H1 (cell line): ENCODE measurements at regions not wholly inside any gene's neighbourhood (a gene's known extent, or its start where the extent isn't known, plus 50 kb on each side); places are given as distances from the start of the nearest gene placed in this dataset.
A peak's percentile ranks its signal among the peaks of the same experiment; 100 is the strongest.

Source experiments
- CTCF ChIA-PET: fragments of 300-600 bp; sonication (Branson Sonifier 250); formaldehyde crosslinking; loops from one replicate; lab custom pipeline; 2021; ENCODE audit not compliant: partially characterized antibody; lab: Charles Lee
- POLR2A ChIA-PET: fragments of 300-600 bp; sonication (Branson Sonifier 250); formaldehyde crosslinking; loops from one replicate; lab custom pipeline; 2021; ENCODE audit warnings: inconsistent platforms; ENCODE audit not compliant: partially characterized antibody; lab: Charles Lee
- DNase-seq, 2 experiments: peaks; one replicate each; pipeline versions ENCODE4 v3.0.0 to v3.0.0-alpha.2; 2010 to 2022; ENCODE audit warnings: low spot score in 2 of 2, low read depth in 1 of 2, mixed read lengths in 1 of 2
- FAIRE-seq: peaks from 2 replicates; lab custom pipeline; 2011; peaks lifted over from hg19 to GRCh38; lab: Jason Lieb, UNC
- H2AFZ ChIP-seq: 2 replicates; pipeline ENCODE4 v1.8.1; 2012; ENCODE audit warnings: low read length, inconsistent platforms
- H2AK5ac ChIP-seq: 2 replicates; pipeline ENCODE4 v1.6.1; 2013; ENCODE audit warnings: low read depth, low read length
- H2BK120ac ChIP-seq: replicated peaks from 2 replicates; pipeline ENCODE3; 2013; ENCODE audit warnings: low read depth, low read length, inconsistent platforms
- H2BK12ac ChIP-seq: 2 replicates; pipeline ENCODE4 v1.6.1; 2013; ENCODE audit warnings: low read depth, low read length
- H2BK15ac ChIP-seq: 2 replicates; pipeline ENCODE4 v1.6.1; 2013; ENCODE audit warnings: low read length
- H2BK20ac ChIP-seq: 2 replicates; pipeline ENCODE4 v1.6.1; 2013; ENCODE audit warnings: low read length
- H2BK5ac ChIP-seq: 2 replicates; pipeline ENCODE4 v1.6.1; 2013; ENCODE audit warnings: low read depth, low read length
- H3K14ac ChIP-seq: 2 replicates; pipeline ENCODE4 v1.6.1; 2013; ENCODE audit warnings: inconsistent platforms; ENCODE audit not compliant: insufficient read length
- H3K18ac ChIP-seq: 2 replicates; pipeline ENCODE4 v1.6.1; 2013; ENCODE audit warnings: low read length; ENCODE audit errors: extremely low read depth
- H3K23ac ChIP-seq: 2 replicates; pipeline ENCODE4 v1.6.1; 2013; ENCODE audit warnings: inconsistent platforms; ENCODE audit not compliant: insufficient read length
- H3K23me2 ChIP-seq: 2 replicates; pipeline ENCODE4 v1.6.1; 2013; ENCODE audit warnings: low read depth, low read length
- H3K27ac ChIP-seq: 2 replicates; pipeline ENCODE4 v1.6.1; 2011; ENCODE audit warnings: low read depth, low read length, inconsistent platforms
- H3K27me3 ChIP-seq, 4 experiments: replicated peaks in 1 of 4; 1 replicate in 1 of 4; 2 replicates in 3 of 4; pipeline versions ENCODE4 v1.6.1 to v1.8.1; 2011 to 2013; ENCODE audit warnings: low read length in 3 of 4, mild to moderate bottlenecking in 3 of 4, inconsistent platforms in 2 of 4, mixed read lengths in 2 of 4, moderate library complexity in 1 of 4; ENCODE audit not compliant: control insufficient read depth in 3 of 4, insufficient read depth in 3 of 4; ENCODE audit errors: extremely low read depth in 1 of 4
- H3K36me3 ChIP-seq, 4 experiments: 2 replicates each; pipeline versions ENCODE4 v1.6.1 to v1.8.1; 2011 to 2013; ENCODE audit warnings: mild to moderate bottlenecking in 4 of 4, low read length in 3 of 4, moderate library complexity in 2 of 4, control low read depth in 1 of 4, inconsistent platforms in 1 of 4; ENCODE audit not compliant: insufficient read depth in 4 of 4, control insufficient read depth in 2 of 4
- H3K4ac ChIP-seq: replicated peaks from 2 replicates; pipeline ENCODE3; 2013; ENCODE audit warnings: low read length, low read depth, mixed read lengths, inconsistent platforms; ENCODE audit not compliant: insufficient read length
- H3K4me1 ChIP-seq, 4 experiments: replicated peaks in 1 of 4; 1 replicate in 1 of 4; 2 replicates in 3 of 4; pipeline versions ENCODE4 v1.6.1 to v1.8.1; 2011 to 2013; ENCODE audit warnings: low read length in 3 of 4, inconsistent platforms in 2 of 4, mixed read lengths in 1 of 4; ENCODE audit not compliant: insufficient read depth in 4 of 4, control insufficient read depth in 3 of 4
- H3K4me2 ChIP-seq, 2 experiments: 2 replicates each; pipeline versions ENCODE4 v1.6.1 to v1.8.1; 2011 to 2013; ENCODE audit warnings: low read depth in 2 of 2, low read length in 2 of 2, control low read depth in 1 of 2, inconsistent platforms in 1 of 2, mild to moderate bottlenecking in 1 of 2; ENCODE audit not compliant: insufficient read depth in 1 of 2
- H3K4me3 ChIP-seq, 4 experiments: fragments of 200-600, 300-600 bp in 1 of 4; sonication (generic), shearing (Covaris generic), sonication (Bioruptor Twin) in 1 of 4; 2 replicates each; pipeline versions ENCODE4 v1.5.1 to v1.8.1; 2011 to 2016; ENCODE audit warnings: low read length in 4 of 4, low read depth in 3 of 4, control low read depth in 2 of 4, inconsistent platforms in 2 of 4, mild to moderate bottlenecking in 2 of 4, mixed read lengths in 1 of 4, moderate library complexity in 1 of 4; ENCODE audit not compliant: insufficient read depth in 2 of 4; ENCODE audit errors: extremely low read depth in 1 of 4
- H3K56ac ChIP-seq: replicated peaks from 2 replicates; pipeline ENCODE3; 2013; ENCODE audit warnings: low read depth, mild to moderate bottlenecking, mixed read lengths, low read length, inconsistent platforms; ENCODE audit not compliant: insufficient read length
- H3K79me1 ChIP-seq: 2 replicates; pipeline ENCODE4 v1.6.1; 2013; ENCODE audit warnings: low read depth, low read length, control low read depth
- H3K79me2 ChIP-seq, 2 experiments: 2 replicates each; pipeline versions ENCODE4 v1.6.1 to v1.8.1; 2012 to 2013; ENCODE audit warnings: low read length in 2 of 2, mild to moderate bottlenecking in 2 of 2, inconsistent platforms in 1 of 2; ENCODE audit not compliant: insufficient read depth in 2 of 2, control insufficient read depth in 1 of 2
- H3K9ac ChIP-seq, 4 experiments: replicated peaks in 1 of 4; 1 replicate in 1 of 4; 2 replicates in 3 of 4; pipeline versions ENCODE4 v1.6.1 to v1.8.1; 2011 to 2013; ENCODE audit warnings: low read depth in 3 of 4, low read length in 3 of 4, control low read depth in 2 of 4, mild to moderate bottlenecking in 2 of 4, moderate library complexity in 2 of 4, inconsistent platforms in 1 of 4; ENCODE audit errors: extremely low read depth in 1 of 4
- H3K9me3 ChIP-seq, 2 experiments: 2 replicates each; pipeline versions ENCODE4 v1.6.1 to v1.8.1; 2012 to 2013; ENCODE audit warnings: mild to moderate bottlenecking in 2 of 2, moderate library complexity in 2 of 2, control low read depth in 1 of 2, inconsistent platforms in 1 of 2, low read depth in 1 of 2, low read length in 1 of 2, mixed read lengths in 1 of 2; ENCODE audit not compliant: insufficient read depth in 2 of 2
- H4K20me1 ChIP-seq, 2 experiments: replicated peaks in 1 of 2; 2 replicates each; pipeline versions ENCODE3 to v1.8.1; 2011 to 2013; ENCODE audit warnings: inconsistent platforms in 2 of 2, low read length in 2 of 2, mild to moderate bottlenecking in 1 of 2; ENCODE audit not compliant: insufficient read depth in 2 of 2, control insufficient read depth in 1 of 2
- H4K5ac ChIP-seq: 2 replicates; pipeline ENCODE4 v1.6.1; 2013; ENCODE audit warnings: low read length, low read depth, mixed read lengths, inconsistent platforms; ENCODE audit not compliant: insufficient read length
- H4K8ac ChIP-seq: 2 replicates; pipeline ENCODE4 v1.8.0; 2013; ENCODE audit warnings: mild to moderate bottlenecking, moderate library complexity, low read length, inconsistent platforms; ENCODE audit not compliant: insufficient read depth; ENCODE audit errors: extremely low read depth
- H4K91ac ChIP-seq: replicated peaks from 2 replicates; pipeline ENCODE3; 2013; ENCODE audit warnings: low read length, mixed read lengths, inconsistent platforms; ENCODE audit not compliant: insufficient read length
- ATF3 ChIP-seq: IDR thresholded peaks from 2 replicates; pipeline ENCODE4 v1.6.1; 2011; ENCODE audit warnings: low read depth, mild to moderate bottlenecking, low read length; ENCODE audit not compliant: insufficient read depth
- CBX8 ChIP-seq: fragments of 300-800, 300-1000 bp; sonication (generic); IDR thresholded peaks from 2 replicates; pipeline ENCODE4 v1.7.1; 2016; ENCODE audit warnings: low read depth, low read length, borderline replicate concordance
- CREB1 ChIP-seq: IDR thresholded peaks from 2 replicates; pipeline ENCODE4 v1.6.1; 2012; ENCODE audit warnings: inconsistent platforms
- EZH2 ChIP-seq: fragments of 200-600 bp; sonication (generic); IDR thresholded peaks from 2 replicates; pipeline ENCODE4 v1.7.1; 2012; ENCODE audit warnings: low read depth, mild to moderate bottlenecking, moderate library complexity, low read length, inconsistent platforms; ENCODE audit not compliant: severe bottlenecking
- RFX5 ChIP-seq: IDR thresholded peaks from 2 replicates; pipeline ENCODE4 v1.6.1; 2011; ENCODE audit warnings: low read depth, low read length, improper control_type of control experiment, borderline replicate concordance
- SAP30 ChIP-seq: fragments of 300-600 bp; sonication (generic); IDR thresholded peaks from 2 replicates; pipeline ENCODE4 v1.7.1; 2012; ENCODE audit warnings: low read length, moderate library complexity, mild to moderate bottlenecking, inconsistent platforms; ENCODE audit not compliant: insufficient read depth, insufficient replicate concordance
- SIN3A ChIP-seq, 2 experiments: IDR thresholded peaks in 1 of 2; conservative IDR thresholded peaks in 1 of 2; 2 replicates each; pipeline ENCODE4 v1.6.1; 2011 to 2012; ENCODE audit warnings: low read length in 2 of 2, improper control_type of control experiment in 1 of 2, low read depth in 1 of 2, mild to moderate bottlenecking in 1 of 2
- USF2 ChIP-seq: IDR thresholded peaks from 2 replicates; pipeline ENCODE4 v1.6.1; 2011; ENCODE audit warnings: low read length, improper control_type of control experiment
- ZNF274 ChIP-seq: IDR thresholded peaks from 2 replicates; pipeline ENCODE4 v1.7.0; 2012; ENCODE audit warnings: low read length, borderline replicate concordance; ENCODE audit errors: extremely low read depth
- WGBS, 2 experiments: shearing (Covaris generic) in 1 of 2; methylation state at CpG; one replicate each; pipeline versions ENCODE4 v1.1.6 to v1.1.7; 2013 to 2015; ENCODE audit warnings: low lambda C conversion rate in 2 of 2, mixed read lengths in 2 of 2, inconsistent platforms in 1 of 2, low coverage in 1 of 2, missing lambda C conversion rate in 1 of 2; ENCODE audit not compliant: insufficient replicate concordance in 2 of 2, insufficient coverage in 1 of 2, insufficient read length in 1 of 2; ENCODE audit errors: extremely low coverage in 1 of 2, missing lambda C conversion rate in 1 of 2; 5-methylcytosine and 5-hydroxymethylcytosine counted together

GRCh38 chr21:20276954-20277353 lies 721.3 kb upstream of the NCAM2 start:
- Histone ChIP-seq H3K79me2 (no peaks in the 10 kb centered on the region), H4K20me1 (no peaks in the 10 kb centered on the region), H3K27me3 (no peaks in the 10 kb centered on the region), H3K9ac (no peak overlapping the region), H3K4me1 (peaks cover 0 to 12% (median 3%) of the 10 kb centered on the region in 4 experiments; a peak in 4 of 7 replicates), H2BK20ac (no peak overlapping the region), H4K8ac (no peak overlapping the region), H3K56ac (no peak overlapping the region), H3K9me3 (0 out of 4 replicates have a peak, but pooled peaks cover 0 to 4% of the 10 kb centered on the region in 2 experiments), H3K79me1 (no peaks in the 10 kb centered on the region), H4K5ac (no peak overlapping the region), H2BK5ac (no peak overlapping the region), H4K91ac (no peak overlapping the region), H3K4me3 (peak overlapping the region in 1 of 4 experiments; percentile 31; a peak in 1 of 8 replicates), H2BK12ac (no peak overlapping the region), H3K4me2 (0 out of 4 replicates have a peak overlapping the region, but pooled peaks of 1 of the 2 experiments have one; percentile 20), H3K23ac (no peak overlapping the region), H3K18ac (no peak overlapping the region), H3K23me2 (no peaks in the 10 kb centered on the region; the same call in 1 of the 2 replicates), H2BK120ac (no peak overlapping the region), H2BK15ac (no peak overlapping the region), H3K27ac (no peak overlapping the region), H2AFZ (no peak overlapping the region), H3K36me3 (peaks cover 0 to 2% (median 0%) of the 10 kb centered on the region in 4 experiments; a peak in 1 of 8 replicates), H3K14ac (no peak overlapping the region), H3K4ac (no peak overlapping the region), H2AK5ac (no peak overlapping the region)
- ChIA-PET POLR2A (no interaction called here), CTCF (no interaction called here)
- 78% methylated on average over 1 of the region's 1 CpG; no CpG with 5 or more reads in 1 of the 2 experiments for WGBS, 2 experiments
- no peak for FAIRE-seq
- TF ChIP-seq SAP30: no peak
- no peak for TF ChIP-seq USF2
- TF ChIP-seq CREB1: no peak
- TF ChIP-seq ATF3: no peak
- TF ChIP-seq CBX8: no peak
- TF ChIP-seq EZH2: no peak
- TF ChIP-seq SIN3A (conservative IDR thresholded peaks at IDR 0.05 in 1 of 2, IDR thresholded peaks at IDR 0.05 in 1 of 2; ENCODE audit: low read depth in 1 of 2, low read length in 2 of 2): no peak
- no peak for TF ChIP-seq RFX5
- no peak for TF ChIP-seq ZNF274
- DNase-seq: no peak
